Left lung (tissue), 4 donors: ENCODE measurements at regions not wholly inside any gene's neighbourhood (a gene's known extent, or its start where the extent isn't known, plus 50 kb on each side); places are given as distances from the start of the nearest gene placed in this dataset.

ENCODE experiments used
- ATAC-seq: fragments of 200-7000 bp; cut with Tn5 transposase; one replicate; pipeline ENCODE4 v1.9.1; 2020; ENCODE audit warnings: moderate library complexity
- DNase-seq, 4 donors: peaks; one replicate each; pipeline ENCODE4 v3.0.0-alpha.2; 2013 to 2020
- H3K27ac ChIP-seq, 2 donors: fragments of 200-600 bp; sonication (generic) in 1 of 2; one replicate each; pipeline versions ENCODE4 v1.5.0 to v1.8.0; 2020 to 2021
- H3K27me3 ChIP-seq, 2 donors: fragments of 200-600 bp; sonication (generic) in 1 of 2; one replicate each; pipeline versions ENCODE4 v1.5.0 to v1.8.0; 2020 to 2021
- H3K36me3 ChIP-seq, 2 donors: fragments of 200-600 bp; sonication (generic) in 1 of 2; one replicate each; pipeline versions ENCODE4 v1.5.0 to v1.8.0; 2020 to 2021
- H3K4me1 ChIP-seq, 2 donors: fragments of 200-600 bp; one replicate each; pipeline ENCODE4 v1.8.0; 2021
- H3K4me3 ChIP-seq, 2 donors: fragments of 200-600 bp; sonication (generic) in 1 of 2; one replicate each; pipeline versions ENCODE4 v1.5.0 to v1.8.0; 2020 to 2021; ENCODE audit warnings: mild to moderate bottlenecking in 1 of 2
- H3K9me3 ChIP-seq, 2 donors: fragments of 200-600 bp; sonication (generic) in 1 of 2; one replicate each; pipeline versions ENCODE4 v1.5.0 to v1.8.0; 2020 to 2021
- intact Hi-C, 2 donors: fragments of 100-400 bp; cut with DNase I; formaldehyde crosslinking; loops; one replicate each; pipeline versions ENCODE4 v1.11.2 to v1.14.2; 2022
- TF ChIP-seq, protein P1 (sequence below), 2 donors: fragments of 200-600 bp; sonication (generic) in 1 of 2; IDR thresholded peaks; one replicate each; pipeline versions ENCODE4 v1.5.0 to v1.8.0; 2021; ENCODE audit warnings: antibody characterized with exemption in 2 of 2
- donor health status: DM: no; HTN: yes; CAD: no.
- donor health status: DM: no; HTN: no; CAD: no.

DNA sequence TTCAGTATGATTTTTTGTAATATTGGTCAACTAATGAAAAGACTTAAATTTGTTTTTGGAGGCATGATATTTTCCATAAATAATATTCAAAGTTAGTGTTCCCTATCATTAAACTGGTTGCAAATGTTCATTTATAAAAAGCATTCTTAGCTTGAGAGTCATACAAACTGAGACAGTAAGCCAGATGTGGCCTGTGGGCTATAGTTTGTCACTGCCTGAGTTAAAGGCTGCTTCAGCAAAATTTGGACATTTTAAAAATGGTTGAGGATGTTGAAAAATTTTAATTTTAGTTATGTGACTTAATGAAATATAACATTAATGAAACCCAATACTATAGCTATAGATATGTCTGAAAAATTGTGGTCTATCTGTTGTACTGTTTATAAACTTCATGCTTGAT lies 180.2 kb upstream of the CACNA2D1 start:
- no peaks in the 10 kb centered on the region for H3K36me3 ChIP-seq
- ATAC-seq, result no peak
- H3K27me3 ChIP-seq, result no peaks in the 10 kb centered on the region
- H3K4me1 ChIP-seq, result no peaks in the 10 kb centered on the region
- intact Hi-C loops, result no loop called here
- H3K4me3 ChIP-seq, result no peak overlapping the region
- H3K9me3 ChIP-seq, result no peaks in the 10 kb centered on the region
- H3K27ac ChIP-seq, result no peak overlapping the region
- TF ChIP-seq, protein P1, sequence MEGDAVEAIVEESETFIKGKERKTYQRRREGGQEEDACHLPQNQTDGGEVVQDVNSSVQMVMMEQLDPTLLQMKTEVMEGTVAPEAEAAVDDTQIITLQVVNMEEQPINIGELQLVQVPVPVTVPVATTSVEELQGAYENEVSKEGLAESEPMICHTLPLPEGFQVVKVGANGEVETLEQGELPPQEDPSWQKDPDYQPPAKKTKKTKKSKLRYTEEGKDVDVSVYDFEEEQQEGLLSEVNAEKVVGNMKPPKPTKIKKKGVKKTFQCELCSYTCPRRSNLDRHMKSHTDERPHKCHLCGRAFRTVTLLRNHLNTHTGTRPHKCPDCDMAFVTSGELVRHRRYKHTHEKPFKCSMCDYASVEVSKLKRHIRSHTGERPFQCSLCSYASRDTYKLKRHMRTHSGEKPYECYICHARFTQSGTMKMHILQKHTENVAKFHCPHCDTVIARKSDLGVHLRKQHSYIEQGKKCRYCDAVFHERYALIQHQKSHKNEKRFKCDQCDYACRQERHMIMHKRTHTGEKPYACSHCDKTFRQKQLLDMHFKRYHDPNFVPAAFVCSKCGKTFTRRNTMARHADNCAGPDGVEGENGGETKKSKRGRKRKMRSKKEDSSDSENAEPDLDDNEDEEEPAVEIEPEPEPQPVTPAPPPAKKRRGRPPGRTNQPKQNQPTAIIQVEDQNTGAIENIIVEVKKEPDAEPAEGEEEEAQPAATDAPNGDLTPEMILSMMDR (IDR thresholded peaks at IDR 0.05), result no peak
- no peak for DNase-seq

DNA sequence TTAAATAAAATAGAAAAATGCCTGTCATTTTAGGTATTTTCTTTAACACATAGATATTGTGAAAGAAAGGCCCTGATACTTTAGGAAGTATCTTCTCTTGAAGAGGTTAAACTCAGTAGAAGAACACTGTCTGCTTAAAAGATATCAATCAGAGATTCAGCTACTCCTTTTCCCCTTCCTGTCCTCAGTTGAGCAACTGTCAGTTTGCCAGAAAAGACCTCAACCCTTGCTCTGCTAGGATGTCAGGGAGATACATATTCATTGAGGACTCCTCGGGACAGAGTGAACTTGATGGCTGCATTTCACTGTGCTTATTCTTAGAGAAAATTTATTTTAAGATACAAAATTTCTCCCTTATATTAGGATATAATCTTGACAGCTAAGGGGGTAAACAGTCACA lies 173.6 kb upstream of the CACNA2D1 start:
- TF ChIP-seq, protein P1 (IDR thresholded peaks at IDR 0.05), result no peak
- ATAC-seq (no peak), DNase-seq (no peak)
- H3K27ac ChIP-seq, result no peak overlapping the region
- no peaks in the 10 kb centered on the region for H3K27me3 ChIP-seq
- no peaks in the 10 kb centered on the region for H3K4me1 ChIP-seq
- H3K4me3 ChIP-seq, result no peak overlapping the region
- H3K36me3 ChIP-seq, result no peaks in the 10 kb centered on the region
- intact Hi-C loops, result no loop called here
- no peaks in the 10 kb centered on the region for H3K9me3 ChIP-seq

DNA sequence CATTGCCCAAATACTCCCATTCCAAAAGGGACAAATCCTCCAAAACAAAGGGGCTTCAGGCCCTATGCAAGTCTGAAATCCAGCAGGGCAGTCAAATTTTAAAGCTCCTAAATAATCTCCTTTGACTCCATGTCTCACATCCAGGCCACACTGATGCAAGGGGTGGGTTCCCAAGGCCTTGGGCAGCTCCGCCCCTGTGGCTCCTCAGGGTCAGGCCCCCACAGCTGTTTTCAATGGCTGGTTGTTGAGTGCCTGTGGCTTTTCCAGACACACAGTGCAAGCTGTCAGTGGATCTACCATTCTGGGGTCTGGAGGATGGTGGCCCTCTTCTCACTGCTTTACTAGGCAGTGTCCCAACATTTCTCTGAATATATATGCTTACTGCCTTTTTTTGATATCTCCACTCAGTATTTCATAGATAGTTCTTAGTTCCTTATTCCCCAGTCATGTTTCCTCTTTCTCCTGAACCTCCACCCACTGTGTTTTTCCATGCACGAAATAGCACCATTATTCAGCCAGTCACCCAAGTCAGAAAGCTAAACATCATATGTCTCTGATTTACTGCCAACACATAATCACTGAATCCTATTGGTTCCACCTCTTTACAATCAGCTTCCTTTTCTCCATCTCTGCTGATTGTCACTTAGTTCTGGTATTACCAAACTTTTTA lies 172.6 kb upstream of the CACNA2D1 start:
- no peak overlapping the region for H3K4me3 ChIP-seq
- DNase-seq, result no peak
- TF ChIP-seq, protein P1 (IDR thresholded peaks at IDR 0.05), result no peak
- intact Hi-C loops, result no loop called here
- no peaks in the 10 kb centered on the region for H3K27me3 ChIP-seq
- no peaks in the 10 kb centered on the region for H3K36me3 ChIP-seq
- H3K4me1 ChIP-seq, result no peaks in the 10 kb centered on the region
- no peaks in the 10 kb centered on the region for H3K9me3 ChIP-seq
- peak overlapping the region in 1 of 2 donors; percentile 58 for H3K27ac ChIP-seq
- ATAC-seq, result peak; percentile 49

DNA sequence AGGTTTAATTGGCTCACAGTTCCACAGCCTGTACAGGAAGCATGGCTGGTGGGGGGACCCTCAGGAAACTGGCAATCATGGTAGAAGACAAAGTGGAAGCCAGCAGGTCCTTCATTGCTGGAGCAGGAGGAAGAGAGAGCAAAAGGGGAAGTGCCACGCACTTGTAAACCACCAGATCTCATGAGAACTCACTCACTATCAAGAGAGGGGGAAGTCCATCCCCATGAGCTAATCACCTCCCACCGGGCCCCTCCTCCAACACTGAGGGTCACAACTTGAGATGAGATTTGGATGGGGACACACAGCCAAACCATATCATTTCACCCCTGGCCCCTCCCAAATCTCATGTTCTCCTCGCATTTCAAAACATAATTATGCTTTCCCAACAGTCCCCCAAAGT lies 171.9 kb upstream of the CACNA2D1 start:
- intact Hi-C loops, result no loop called here
- ATAC-seq, result peak; percentile 70

DNA sequence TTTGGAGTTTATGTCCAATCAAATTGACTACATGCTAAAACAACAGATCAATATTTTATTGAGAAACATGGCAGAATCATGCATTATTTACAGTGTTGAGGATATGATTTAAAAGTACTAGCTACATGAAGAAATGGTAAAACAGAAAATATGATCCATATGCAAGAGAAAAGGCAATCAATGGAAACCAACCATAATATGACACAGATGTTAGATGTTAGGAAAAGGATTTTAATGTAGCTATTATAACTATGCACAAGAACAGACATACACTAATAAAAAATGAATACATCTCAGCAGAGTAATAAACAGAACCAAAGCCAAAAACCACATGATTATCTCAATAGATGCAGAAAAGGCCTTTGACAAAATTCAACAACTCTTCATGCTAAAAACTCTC lies 166.2 kb upstream of the CACNA2D1 start:
- no peaks in the 10 kb centered on the region for H3K27me3 ChIP-seq
- H3K4me3 ChIP-seq, result no peak overlapping the region
- H3K36me3 ChIP-seq, result no peaks in the 10 kb centered on the region
- ATAC-seq, result no peak
- TF ChIP-seq, protein P1 (IDR thresholded peaks at IDR 0.05), result no peak
- no peaks in the 10 kb centered on the region for H3K4me1 ChIP-seq
- H3K9me3 ChIP-seq, result no peaks in the 10 kb centered on the region
- DNase-seq, result no peak
- intact Hi-C loops, result no loop called here
- H3K27ac ChIP-seq, result no peak overlapping the region

More for the DNA sequence above, 171.9 kb upstream of the CACNA2D1 start:
- peak in 1 of 4 donors; percentile 44 for DNase-seq
- Histone ChIP-seq H3K27ac (peak overlapping the region in 1 of 2 donors; percentile 58), H3K4me3 (no peak overlapping the region), H3K9me3 (no peaks in the 10 kb centered on the region), H3K4me1 (no peaks in the 10 kb centered on the region), H3K36me3 (no peaks in the 10 kb centered on the region), H3K27me3 (no peaks in the 10 kb centered on the region)
- TF ChIP-seq, protein P1 (IDR thresholded peaks at IDR 0.05), result no peak
